T-helper 2 cell treated with Interferon-gamma antibody and Interleukin-4, amounts not matched to agents 5 μg/mL and 100 μg/mL, for 36 hours (primary cell): ENCODE measurements at regions not wholly inside any gene's neighbourhood (a gene's known extent, or its start where the extent isn't known, plus 50 kb on each side); places are given as distances from the start of the nearest gene placed in this dataset.
"Not testable (repeated sequence)": the region's sequence is repeated elsewhere in the genome, so short reads cannot be mapped to it uniquely, and the experiment has no call there.

Source experiments
- DNase-seq: peaks from one replicate; pipeline ENCODE4 v3.0.0; 2021; ENCODE audit warnings: low spot score
- H3K27ac Mint-ChIP-seq: one replicate; pipeline ENCODE4 v1.8.0; 2021; ENCODE audit warnings: mild to moderate bottlenecking, mixed read lengths
- H3K27me3 Mint-ChIP-seq: one replicate; pipeline ENCODE4 v1.8.0; 2021; ENCODE audit warnings: low read depth, mixed read lengths
- H3K36me3 Mint-ChIP-seq: one replicate; pipeline ENCODE4 v1.8.0; 2021; ENCODE audit warnings: low read depth, mixed read lengths
- H3K4me1 Mint-ChIP-seq: one replicate; pipeline ENCODE4 v1.8.0; 2021; ENCODE audit warnings: low read depth, mixed read lengths
- H3K4me3 Mint-ChIP-seq: one replicate; pipeline ENCODE4 v1.8.0; 2022; ENCODE audit warnings: mild to moderate bottlenecking, moderate library complexity, mixed read lengths
- H3K9me3 Mint-ChIP-seq: one replicate; pipeline ENCODE4 v1.8.0; 2021; ENCODE audit warnings: mixed read lengths

DNA sequence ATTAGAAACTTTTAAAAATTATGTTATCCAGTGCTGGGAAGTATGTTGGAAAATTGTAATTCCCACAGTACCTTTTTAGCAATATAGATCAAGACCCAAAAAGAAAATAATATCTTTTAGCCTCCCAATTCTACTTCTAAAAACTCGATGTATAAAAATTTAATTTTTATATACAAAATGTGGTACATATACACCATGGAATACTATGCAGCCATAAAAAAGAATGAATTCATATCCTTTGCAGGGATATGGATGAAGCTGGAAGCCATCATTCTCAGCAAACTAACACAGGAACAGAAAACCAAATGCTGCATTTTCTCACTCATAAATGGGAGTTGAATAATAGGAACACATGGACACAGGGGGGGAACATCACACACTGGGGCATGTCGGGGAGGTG is 254.5 kb downstream of the MEX3B start:
- not testable (repeated sequence) for DNase-seq, H3K27ac Mint-ChIP-seq, H3K36me3 Mint-ChIP-seq, H3K27me3 Mint-ChIP-seq, H3K4me1 Mint-ChIP-seq, H3K9me3 Mint-ChIP-seq, H3K4me3 Mint-ChIP-seq

GRCh38 chr15:81789403-81789802 is 256.4 kb downstream of the MEX3B start:
- H3K27me3 Mint-ChIP-seq, result no peaks in the 10 kb centered on the region
- H3K27ac Mint-ChIP-seq, result no peak overlapping the region
- no peak for DNase-seq
- no peaks in the 10 kb centered on the region for H3K36me3 Mint-ChIP-seq
- H3K4me1 Mint-ChIP-seq, result no peaks in the 10 kb centered on the region
- H3K9me3 Mint-ChIP-seq, result no peaks in the 10 kb centered on the region
- H3K4me3 Mint-ChIP-seq, result no peak overlapping the region

DNA sequence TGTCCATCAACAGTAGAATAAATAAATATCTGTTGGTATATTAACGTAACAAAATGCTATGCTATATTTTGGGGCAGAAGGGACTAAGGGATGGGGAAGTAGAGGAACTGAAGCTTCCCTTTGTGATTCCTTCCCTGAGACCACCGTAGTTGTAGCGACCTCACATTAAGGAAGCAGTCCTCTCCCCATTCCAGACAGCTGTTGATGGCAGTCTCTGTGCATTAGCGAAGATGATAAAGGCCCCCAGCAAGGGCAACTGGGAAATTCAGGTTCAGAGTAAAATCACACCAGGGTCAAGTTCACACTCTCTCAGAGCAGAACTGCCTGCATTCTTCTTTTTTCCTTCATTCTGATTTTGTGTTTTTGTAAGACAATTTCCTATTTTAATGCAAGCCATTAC is 259.0 kb downstream of the MEX3B start:
- no peaks in the 10 kb centered on the region for H3K9me3 Mint-ChIP-seq
- no peak overlapping the region for H3K27ac Mint-ChIP-seq
- no peak overlapping the region for H3K4me3 Mint-ChIP-seq
- no peaks in the 10 kb centered on the region for H3K36me3 Mint-ChIP-seq
- no peaks in the 10 kb centered on the region for H3K4me1 Mint-ChIP-seq
- no peaks in the 10 kb centered on the region for H3K27me3 Mint-ChIP-seq
- no peak for DNase-seq

DNA sequence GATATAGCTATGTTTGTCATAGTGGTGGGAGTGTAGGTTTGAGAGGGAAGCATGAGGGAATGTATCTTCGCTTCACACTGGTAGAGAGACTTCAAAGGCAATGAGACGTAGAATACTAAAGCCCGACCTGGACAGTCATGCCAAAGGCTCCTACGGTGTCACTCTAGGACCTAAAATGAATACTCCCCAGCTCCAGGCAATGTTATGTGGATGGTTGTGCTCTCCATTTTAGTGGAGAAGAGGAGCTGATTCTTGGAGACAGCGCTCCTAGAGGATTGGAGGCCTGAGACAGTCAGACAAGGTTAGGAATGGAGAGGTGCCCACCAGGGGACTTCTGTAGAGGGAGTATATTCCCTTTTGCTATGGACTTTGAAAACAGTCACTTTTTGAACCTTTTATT is 260.1 kb downstream of the MEX3B start:
- H3K36me3 Mint-ChIP-seq, result no peaks in the 10 kb centered on the region

DNA sequence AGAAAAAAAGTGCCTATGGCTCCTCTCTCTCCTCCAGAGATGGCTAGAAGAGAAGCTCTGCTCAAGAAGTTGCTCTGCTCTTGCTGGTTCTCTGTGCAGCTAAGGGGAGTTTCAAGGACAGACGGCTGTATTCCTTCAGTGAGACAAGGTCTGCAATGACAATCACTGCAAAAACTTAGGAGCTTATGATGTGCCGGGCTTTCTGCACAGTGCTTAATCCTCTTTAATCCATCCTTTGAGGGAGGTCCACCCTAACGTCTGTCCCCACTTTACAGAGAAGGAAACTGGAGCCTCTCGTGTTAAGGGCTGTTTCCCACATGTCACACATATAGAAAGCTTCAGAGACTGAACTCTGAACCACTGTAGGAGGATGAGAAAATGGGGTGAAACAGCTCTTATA is 260.6 kb downstream of the MEX3B start:
- no peak overlapping the region for H3K4me3 Mint-ChIP-seq
- no peaks in the 10 kb centered on the region for H3K27me3 Mint-ChIP-seq
- no peak for DNase-seq
- H3K27ac Mint-ChIP-seq, result no peak overlapping the region
- H3K4me1 Mint-ChIP-seq, result no peaks in the 10 kb centered on the region
- H3K36me3 Mint-ChIP-seq, result no peaks in the 10 kb centered on the region
- H3K9me3 Mint-ChIP-seq, result no peaks in the 10 kb centered on the region

More for the DNA sequence above, 260.1 kb downstream of the MEX3B start:
- Mint-ChIP-seq H3K27me3 (no peaks in the 10 kb centered on the region), H3K27ac (no peak overlapping the region), H3K4me1 (no peaks in the 10 kb centered on the region), H3K4me3 (no peak overlapping the region), H3K9me3 (no peaks in the 10 kb centered on the region)
- no peak for DNase-seq

DNA sequence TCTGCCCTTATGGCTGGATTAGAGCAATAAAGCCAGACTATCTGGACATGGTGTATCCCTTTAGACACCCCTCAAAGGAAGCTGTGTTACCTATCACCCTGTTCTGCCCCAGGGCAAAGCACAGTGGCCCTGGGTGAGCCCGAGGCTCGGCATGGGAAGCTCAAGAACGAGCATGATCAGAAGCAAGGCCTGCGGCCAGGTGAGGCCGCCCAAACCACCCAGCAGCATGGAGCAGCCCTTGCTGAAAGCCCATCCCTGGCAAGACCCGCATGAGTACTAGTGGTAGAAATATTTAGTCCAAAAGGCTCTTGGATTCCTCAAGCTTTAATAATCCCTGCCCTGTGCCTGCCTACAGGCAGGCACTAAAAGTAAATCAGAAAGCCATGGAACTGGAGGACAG is 261.1 kb downstream of the MEX3B start:
- Mint-ChIP-seq H3K27me3 (no peaks in the 10 kb centered on the region), H3K4me3 (no peak overlapping the region), H3K36me3 (no peaks in the 10 kb centered on the region), H3K9me3 (no peaks in the 10 kb centered on the region), H3K4me1 (no peaks in the 10 kb centered on the region), H3K27ac (no peak overlapping the region)
- no peak for DNase-seq

DNA sequence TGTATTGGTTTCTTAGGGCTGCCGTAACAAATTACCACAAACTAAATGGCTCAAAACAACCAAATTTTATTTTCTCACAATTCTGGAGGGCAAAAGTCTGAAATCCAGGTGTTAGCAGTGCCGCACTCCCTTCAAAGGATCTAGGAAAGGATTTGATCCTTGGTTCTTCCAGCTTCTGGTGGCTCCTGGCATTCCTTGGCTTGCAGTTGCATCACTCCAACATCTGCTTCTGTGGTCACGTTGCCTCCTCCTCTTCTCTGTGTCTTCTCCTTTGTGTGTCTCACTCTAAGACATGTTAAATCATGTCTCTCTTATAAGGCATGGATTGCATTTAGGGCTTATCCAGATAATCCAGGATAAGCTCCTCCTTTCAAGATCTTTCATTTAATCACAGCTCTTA is 262.2 kb downstream of the MEX3B start:
- no peaks in the 10 kb centered on the region for H3K9me3 Mint-ChIP-seq
- no peaks in the 10 kb centered on the region for H3K27me3 Mint-ChIP-seq
- no peak overlapping the region for H3K27ac Mint-ChIP-seq
- DNase-seq, result no peak
- H3K36me3 Mint-ChIP-seq, result no peaks in the 10 kb centered on the region
- no peaks in the 10 kb centered on the region for H3K4me1 Mint-ChIP-seq
- H3K4me3 Mint-ChIP-seq, result no peak overlapping the region

DNA sequence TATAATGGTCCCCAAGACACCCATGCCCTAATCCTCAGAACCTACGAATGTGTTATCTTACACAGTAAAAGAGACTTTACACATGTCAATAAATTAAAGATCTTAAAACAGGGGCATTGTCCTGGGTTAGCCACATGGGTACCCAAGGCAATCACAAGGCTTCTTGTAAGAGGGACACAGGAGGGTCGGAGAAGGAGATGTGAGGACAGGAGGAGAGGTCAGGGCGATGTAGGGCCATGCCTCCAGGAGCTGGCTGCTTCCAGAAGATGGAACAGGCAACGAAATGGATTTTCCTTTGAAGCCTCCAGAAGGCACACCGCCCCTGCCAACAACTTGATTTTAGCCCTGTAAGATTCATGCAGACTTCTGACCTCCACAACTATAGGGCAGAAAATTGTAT is 262.7 kb downstream of the MEX3B start:
- no peaks in the 10 kb centered on the region for H3K27me3 Mint-ChIP-seq
- H3K27ac Mint-ChIP-seq, result no peak overlapping the region
- H3K4me3 Mint-ChIP-seq, result no peak overlapping the region
- H3K4me1 Mint-ChIP-seq, result no peaks in the 10 kb centered on the region
- DNase-seq, result no peak
- no peaks in the 10 kb centered on the region for H3K36me3 Mint-ChIP-seq
- no peaks in the 10 kb centered on the region for H3K9me3 Mint-ChIP-seq

DNA sequence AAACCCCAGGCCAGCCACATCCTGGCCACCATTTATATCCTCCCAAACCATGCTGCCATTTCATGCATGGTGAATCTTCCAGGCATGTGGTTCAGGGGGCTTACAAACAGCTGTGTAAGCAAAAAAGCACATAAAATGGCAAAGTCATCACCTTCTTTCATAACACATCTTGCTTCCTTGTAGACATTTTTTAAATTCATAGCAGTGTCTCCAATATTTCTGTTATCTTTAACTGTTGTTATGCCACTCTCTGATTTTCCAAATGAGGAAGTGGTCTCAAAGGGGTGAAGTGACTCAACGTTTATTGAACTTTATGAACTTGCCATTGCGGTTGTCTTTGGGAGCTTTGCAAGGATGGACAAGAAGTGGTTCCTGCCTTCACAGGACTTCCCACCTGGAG is 264.4 kb downstream of the MEX3B start:
- no peak overlapping the region for H3K27ac Mint-ChIP-seq
- H3K9me3 Mint-ChIP-seq, result no peaks in the 10 kb centered on the region
- no peaks in the 10 kb centered on the region for H3K36me3 Mint-ChIP-seq
- H3K4me3 Mint-ChIP-seq, result no peak overlapping the region
- DNase-seq, result no peak
- no peaks in the 10 kb centered on the region for H3K4me1 Mint-ChIP-seq
- no peaks in the 10 kb centered on the region for H3K27me3 Mint-ChIP-seq

GRCh38 chr15:81780966-81781365 is 264.9 kb downstream of the MEX3B start:
- Mint-ChIP-seq H3K9me3 (no peaks in the 10 kb centered on the region), H3K27me3 (no peaks in the 10 kb centered on the region), H3K36me3 (no peaks in the 10 kb centered on the region), H3K4me1 (no peaks in the 10 kb centered on the region), H3K27ac (no peak overlapping the region), H3K4me3 (no peak overlapping the region)
- DNase-seq, result no peak

GRCh38 chr15:81779181-81779580 is 266.6 kb downstream of the MEX3B start:
- Mint-ChIP-seq H3K36me3 (no peaks in the 10 kb centered on the region), H3K9me3 (no peaks in the 10 kb centered on the region), H3K27me3 (no peaks in the 10 kb centered on the region), H3K4me3 (no peak overlapping the region), H3K4me1 (no peaks in the 10 kb centered on the region), H3K27ac (no peak overlapping the region)
- no peak for DNase-seq

GRCh38 chr15:81777546-81777945 is 268.3 kb downstream of the MEX3B start:
- no peaks in the 10 kb centered on the region for H3K36me3 Mint-ChIP-seq
- no peak overlapping the region for H3K4me3 Mint-ChIP-seq

GRCh38 chr15:81776976-81777375 is 268.8 kb downstream of the MEX3B start:
- no peak for DNase-seq
- Mint-ChIP-seq H3K4me1 (no peaks in the 10 kb centered on the region), H3K27ac (no peak overlapping the region), H3K9me3 (no peaks in the 10 kb centered on the region), H3K36me3 (no peaks in the 10 kb centered on the region), H3K27me3 (no peaks in the 10 kb centered on the region), H3K4me3 (no peak overlapping the region)

More at GRCh38 chr15:81777546-81777945, 268.3 kb downstream of the MEX3B start:
- no peaks in the 10 kb centered on the region for H3K4me1 Mint-ChIP-seq
- no peaks in the 10 kb centered on the region for H3K27me3 Mint-ChIP-seq
- H3K9me3 Mint-ChIP-seq, result no peaks in the 10 kb centered on the region
- DNase-seq, result no peak
- H3K27ac Mint-ChIP-seq, result no peak overlapping the region

DNA sequence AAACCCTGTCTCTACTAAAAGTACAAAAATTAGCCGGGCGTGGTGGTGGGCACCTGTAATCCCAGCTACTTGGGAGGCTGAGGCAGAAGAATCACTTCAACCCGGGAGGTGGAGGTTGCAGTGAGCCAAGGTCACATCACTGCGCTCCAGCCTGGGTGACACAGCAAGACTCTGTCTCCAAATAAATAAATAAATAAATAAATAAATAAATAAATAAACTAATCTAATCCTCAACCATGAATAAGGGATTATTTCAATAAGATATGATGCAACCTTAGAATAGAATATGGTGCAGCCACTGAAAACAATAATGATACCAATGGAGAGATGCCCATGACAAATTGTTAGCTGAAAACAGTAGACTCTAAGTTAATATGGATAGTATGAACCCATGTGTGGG is 270.0 kb downstream of the MEX3B start:
- not testable (repeated sequence) for H3K9me3 Mint-ChIP-seq, H3K27ac Mint-ChIP-seq, DNase-seq, H3K4me3 Mint-ChIP-seq, H3K27me3 Mint-ChIP-seq, H3K4me1 Mint-ChIP-seq, H3K36me3 Mint-ChIP-seq

- H3K27ac Mint-ChIP-seq, result no peak overlapping the region
- H3K36me3 Mint-ChIP-seq, result no peaks in the 10 kb centered on the region
- no peaks in the 10 kb centered on the region for H3K27me3 Mint-ChIP-seq
- no peak for DNase-seq
- no peaks in the 10 kb centered on the region for H3K9me3 Mint-ChIP-seq
- H3K4me1 Mint-ChIP-seq, result no peaks in the 10 kb centered on the region
- H3K4me3 Mint-ChIP-seq, result no peak overlapping the region
Observed at GRCh38 chr15:81774309-81774708, 271.5 kb downstream of the MEX3B start.
